ENCODE measurements at regions not wholly inside any gene's neighbourhood (a gene's known extent, or its start where the extent isn't known, plus 50 kb on each side); places are given as distances from the start of the nearest gene placed in this dataset.

- Histone ChIP-seq H3K27ac (no peak overlapping the region), H3K9me3 (replicated peaks in 1 of 3) (no peaks in the 10 kb centered on the region), H3K4me3 (no peak overlapping the region), H3K4me1 (replicated peaks in 1 of 2) (no peaks in the 10 kb centered on the region), H3K36me3 (replicated peaks in 1 of 2) (no peaks in the 10 kb centered on the region), H3K27me3 (no peaks in the 10 kb centered on the region)
- intact Hi-C loops (cut with DNase I), result no loop called here
- TF ChIP-seq CTCF (IDR thresholded peaks at IDR 0.05) (no peak), POLR2A (IDR thresholded peaks at IDR 0.05) (no peak)
- WGBS, 4 donors, result 71 to 82% (median 76%) methylated on average over 3 of the region's 3 CpGs
- DNase-seq, result no peak
These were observed 116.4 kb upstream of the ITGB1 start for GRCh38 chr10:33074443-33074842.

- no peak overlapping the region for H3K4me3 ChIP-seq
- H3K27ac ChIP-seq, result no peak overlapping the region
- no peaks in the 10 kb centered on the region for H3K27me3 ChIP-seq
- intact Hi-C loops (cut with DNase I), result no loop called here
- no peak for DNase-seq
- H3K4me1 ChIP-seq (replicated peaks in 1 of 2), result no peaks in the 10 kb centered on the region
- TF ChIP-seq POLR2A (IDR thresholded peaks at IDR 0.05) (no peak), CTCF (IDR thresholded peaks at IDR 0.05) (no peak)
- H3K9me3 ChIP-seq (replicated peaks in 1 of 3), result no peaks in the 10 kb centered on the region
- H3K36me3 ChIP-seq (replicated peaks in 1 of 2), result no peaks in the 10 kb centered on the region
- WGBS, 4 donors, result 75 to 81% (median 77%) methylated on average over 10 of the region's 10 CpGs
These were observed 115.8 kb upstream of the ITGB1 start for GRCh38 chr10:33073641-33074415.

GRCh38 chr10:33071857-33072256 lies 113.8 kb upstream of the ITGB1 start:
- H3K27ac ChIP-seq, result no peak overlapping the region
- no peaks in the 10 kb centered on the region for H3K27me3 ChIP-seq
- H3K9me3 ChIP-seq (replicated peaks in 1 of 3), result no peaks in the 10 kb centered on the region
- peaks cover 0 to 5% of the 10 kb centered on the region in 2 donors for H3K4me1 ChIP-seq (replicated peaks in 1 of 2)
- WGBS, 4 donors, result 77 to 91% (median 86%) methylated on average over 2 of the region's 2 CpGs
- no peak for DNase-seq
- H3K4me3 ChIP-seq, result no peak overlapping the region
- intact Hi-C loops (cut with DNase I), result no loop called here
- no peak for TF ChIP-seq POLR2A (IDR thresholded peaks at IDR 0.05)
- TF ChIP-seq CTCF (IDR thresholded peaks at IDR 0.05), result no peak
- no peaks in the 10 kb centered on the region for H3K36me3 ChIP-seq (replicated peaks in 1 of 2)

- no peak for DNase-seq
- intact Hi-C loops (cut with DNase I), result no loop called here
- Histone ChIP-seq H3K27ac (no peak overlapping the region), H3K27me3 (no peaks in the 10 kb centered on the region), H3K36me3 (replicated peaks in 1 of 2) (no peaks in the 10 kb centered on the region), H3K4me3 (no peak overlapping the region), H3K9me3 (replicated peaks in 1 of 3) (no peaks in the 10 kb centered on the region), H3K4me1 (replicated peaks in 1 of 2) (peaks cover 0 to 10% of the 10 kb centered on the region in 2 donors)
- WGBS, 4 donors, result 87 to 93% (median 92%) methylated on average over 6 of the region's 6 CpGs
- TF ChIP-seq POLR2A (IDR thresholded peaks at IDR 0.05) (no peak), CTCF (IDR thresholded peaks at IDR 0.05) (no peak)
These were observed 112.1 kb upstream of the ITGB1 start for GRCh38 chr10:33070101-33070500.

Measured in adrenal gland (tissue), 9 donors.